ENCODE measurements at regions not wholly inside any gene's neighbourhood (a gene's known extent, or its start where the extent isn't known, plus 50 kb on each side); places are given as distances from the start of the nearest gene placed in this dataset.

DNA sequence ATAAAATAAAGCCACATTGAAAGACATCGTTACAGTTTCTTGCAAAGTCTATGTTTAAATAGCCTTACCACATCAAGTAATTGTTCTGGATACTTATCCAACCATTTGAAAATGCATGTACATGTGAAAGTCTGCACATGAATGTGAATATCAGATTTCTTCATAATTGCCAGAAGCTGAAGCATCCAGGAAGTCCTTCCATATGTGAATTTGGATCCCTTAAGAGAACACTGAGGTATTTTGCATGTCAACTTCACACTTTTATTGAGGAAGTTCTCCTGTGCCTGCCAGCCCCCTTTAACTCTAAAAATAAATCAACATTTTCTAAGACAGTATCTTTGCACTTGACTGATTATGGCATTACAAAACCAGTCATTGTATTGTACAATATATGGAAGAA lies 1103.5 kb upstream of the ADGRL3 start:
- TF ChIP-seq, protein P1, sequence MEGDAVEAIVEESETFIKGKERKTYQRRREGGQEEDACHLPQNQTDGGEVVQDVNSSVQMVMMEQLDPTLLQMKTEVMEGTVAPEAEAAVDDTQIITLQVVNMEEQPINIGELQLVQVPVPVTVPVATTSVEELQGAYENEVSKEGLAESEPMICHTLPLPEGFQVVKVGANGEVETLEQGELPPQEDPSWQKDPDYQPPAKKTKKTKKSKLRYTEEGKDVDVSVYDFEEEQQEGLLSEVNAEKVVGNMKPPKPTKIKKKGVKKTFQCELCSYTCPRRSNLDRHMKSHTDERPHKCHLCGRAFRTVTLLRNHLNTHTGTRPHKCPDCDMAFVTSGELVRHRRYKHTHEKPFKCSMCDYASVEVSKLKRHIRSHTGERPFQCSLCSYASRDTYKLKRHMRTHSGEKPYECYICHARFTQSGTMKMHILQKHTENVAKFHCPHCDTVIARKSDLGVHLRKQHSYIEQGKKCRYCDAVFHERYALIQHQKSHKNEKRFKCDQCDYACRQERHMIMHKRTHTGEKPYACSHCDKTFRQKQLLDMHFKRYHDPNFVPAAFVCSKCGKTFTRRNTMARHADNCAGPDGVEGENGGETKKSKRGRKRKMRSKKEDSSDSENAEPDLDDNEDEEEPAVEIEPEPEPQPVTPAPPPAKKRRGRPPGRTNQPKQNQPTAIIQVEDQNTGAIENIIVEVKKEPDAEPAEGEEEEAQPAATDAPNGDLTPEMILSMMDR (IDR thresholded peaks at IDR 0.05): no peak
- TF ChIP-seq POLR2A (IDR thresholded peaks at IDR 0.05): no peak
